DMS79 (cell line): ENCODE measurements at regions not wholly inside any gene's neighbourhood (a gene's known extent, or its start where the extent isn't known, plus 50 kb on each side); places are given as distances from the start of the nearest gene placed in this dataset.

ENCODE experiments used
- DNase-seq: peaks from one replicate; lab custom pipeline; 2025; lab: John Stamatoyannopoulos, UW

GRCh38 chr12:60251091-60251490 is 655.3 kb downstream of the SLC16A7 start:
- no peak for DNase-seq

- no peak for DNase-seq
Measured at GRCh38 chr12:60252359-60253096, 656.7 kb downstream of the SLC16A7 start.

- no peak for DNase-seq
Measured at GRCh38 chr12:60255044-60255443, 659.2 kb downstream of the SLC16A7 start.

DNA sequence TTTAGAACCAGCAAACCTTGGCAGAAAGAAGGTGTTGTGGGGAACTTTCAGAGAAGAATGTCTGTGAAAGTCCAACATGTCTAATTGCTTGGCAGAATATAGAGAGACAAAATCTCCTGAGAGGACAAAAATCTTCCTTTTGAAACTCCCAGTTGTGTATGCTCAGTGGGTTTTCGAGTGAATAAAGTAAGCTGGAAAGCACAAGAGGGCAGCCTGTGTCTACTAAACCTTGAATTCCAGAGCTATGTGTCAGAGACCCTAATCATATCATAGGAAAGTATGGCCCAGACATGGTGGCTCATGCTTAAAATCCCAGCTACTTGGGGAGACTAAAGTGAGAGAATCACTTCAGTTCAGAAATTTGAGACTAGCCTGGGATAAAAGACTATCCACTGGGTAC is 661.2 kb downstream of the SLC16A7 start:
- no peak for DNase-seq

DNA sequence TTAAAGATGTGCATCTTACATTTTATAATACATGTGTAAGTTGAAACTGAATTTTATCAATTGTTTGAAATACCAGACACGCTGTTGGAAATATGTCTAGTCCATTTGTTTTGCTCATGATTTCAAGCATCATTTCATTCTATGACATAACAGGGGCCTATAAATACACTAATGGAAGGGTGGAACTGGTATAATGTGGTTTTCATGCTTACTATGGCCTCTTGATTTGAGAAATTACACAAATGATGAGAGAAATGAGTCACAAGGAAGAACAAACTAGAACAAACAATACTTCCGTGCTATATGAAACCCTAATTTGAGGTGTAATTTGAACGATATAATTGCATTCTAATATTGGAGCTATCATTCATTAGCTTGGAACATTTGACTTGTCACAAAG is 663.4 kb downstream of the SLC16A7 start:
- DNase-seq: no peak

- DNase-seq: no peak
Measured at GRCh38 chr12:60262378-60262777, 666.5 kb downstream of the SLC16A7 start.

DNA sequence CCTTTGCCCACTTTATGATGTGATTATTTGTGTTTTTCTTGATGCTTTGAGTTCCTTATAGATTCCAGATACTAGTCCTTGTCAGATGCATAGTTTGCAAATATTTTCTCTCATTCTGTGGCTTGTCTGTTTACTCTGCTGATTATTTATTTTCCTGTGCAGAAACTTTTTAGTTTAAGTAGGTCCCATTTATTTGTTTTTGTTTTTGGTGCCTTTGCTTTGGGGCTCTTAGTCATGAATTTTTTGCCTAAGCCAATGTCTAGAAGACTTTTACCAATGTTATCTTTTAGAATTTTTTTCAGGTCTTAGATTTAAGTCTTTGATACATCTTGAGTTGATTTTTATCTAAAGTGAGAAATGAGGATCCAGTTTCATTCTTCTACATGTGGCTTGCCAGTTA is 667.3 kb downstream of the SLC16A7 start:
- no peak for DNase-seq

GRCh38 chr12:60263836-60264493 is 668.1 kb downstream of the SLC16A7 start:
- no peak for DNase-seq

DNA sequence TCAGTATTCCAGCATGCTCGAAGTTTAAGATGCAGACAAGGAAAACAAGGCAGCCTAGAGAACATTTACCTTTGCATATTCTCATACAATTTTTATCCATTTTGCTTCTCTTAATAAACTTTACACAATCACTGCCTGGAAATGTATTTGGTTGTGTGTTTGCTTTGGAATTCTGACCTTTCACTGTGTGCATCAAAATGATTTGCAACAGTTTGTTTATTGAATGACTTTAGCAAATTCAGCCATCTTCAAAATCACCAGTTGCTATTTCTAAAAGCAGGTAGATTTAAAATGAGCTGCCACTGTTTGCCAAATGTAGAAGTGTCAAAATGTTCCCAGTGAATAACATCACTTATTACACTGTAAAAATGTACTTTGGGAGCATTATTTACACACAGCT is 669.9 kb downstream of the SLC16A7 start:
- DNase-seq: no peak

- no peak for DNase-seq
Measured at GRCh38 chr12:60266381-60266852, 670.6 kb downstream of the SLC16A7 start.

- no peak for DNase-seq
Measured at GRCh38 chr12:60269611-60270269, 673.9 kb downstream of the SLC16A7 start.

DNA sequence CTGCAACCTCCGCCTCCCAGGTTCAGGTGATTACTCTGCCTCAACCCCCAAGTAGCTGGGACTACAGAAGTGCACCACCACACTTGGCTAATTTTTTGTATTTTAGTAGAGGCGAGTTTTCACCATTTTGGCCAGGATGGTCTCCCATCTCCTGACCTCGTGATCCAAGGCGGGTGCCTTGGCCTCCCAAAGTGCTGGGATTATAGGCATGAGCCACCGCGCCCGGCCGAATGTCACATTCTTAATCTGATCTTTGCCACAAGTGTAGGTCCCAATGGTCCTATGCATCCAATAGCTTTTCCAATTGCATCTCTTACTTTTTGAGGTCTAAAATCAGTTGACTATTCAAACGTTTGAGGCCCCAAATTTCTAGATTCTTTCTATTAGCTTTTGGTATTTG is 676.0 kb downstream of the SLC16A7 start:
- DNase-seq: no peak

GRCh38 chr12:60278209-60278608 is 682.4 kb downstream of the SLC16A7 start:
- DNase-seq: no peak

GRCh38 chr12:60279221-60279620 is 683.4 kb downstream of the SLC16A7 start:
- no peak for DNase-seq

DNA sequence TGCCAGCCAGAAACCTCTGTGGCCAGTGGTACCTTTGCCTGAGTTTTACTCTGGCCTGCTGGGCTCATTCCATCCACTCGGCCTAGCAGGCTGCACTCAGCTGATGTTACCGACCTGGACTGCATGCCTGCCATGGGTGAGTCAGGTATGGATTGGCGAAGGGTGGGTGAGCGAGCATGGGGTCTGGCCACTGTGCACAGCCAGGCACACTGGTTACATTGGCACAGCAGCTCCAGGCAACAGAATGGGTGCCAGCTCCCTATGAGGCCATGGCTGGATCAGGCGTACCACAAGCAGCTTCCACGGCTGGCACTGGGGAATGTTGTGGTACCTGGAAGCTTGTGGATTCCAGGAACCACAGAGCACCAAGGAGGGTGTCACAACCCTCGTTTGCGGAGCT is 685.7 kb downstream of the SLC16A7 start:
- DNase-seq: no peak

GRCh38 chr12:60290532-60290931 is 694.7 kb downstream of the SLC16A7 start:
- DNase-seq: no peak

DNA sequence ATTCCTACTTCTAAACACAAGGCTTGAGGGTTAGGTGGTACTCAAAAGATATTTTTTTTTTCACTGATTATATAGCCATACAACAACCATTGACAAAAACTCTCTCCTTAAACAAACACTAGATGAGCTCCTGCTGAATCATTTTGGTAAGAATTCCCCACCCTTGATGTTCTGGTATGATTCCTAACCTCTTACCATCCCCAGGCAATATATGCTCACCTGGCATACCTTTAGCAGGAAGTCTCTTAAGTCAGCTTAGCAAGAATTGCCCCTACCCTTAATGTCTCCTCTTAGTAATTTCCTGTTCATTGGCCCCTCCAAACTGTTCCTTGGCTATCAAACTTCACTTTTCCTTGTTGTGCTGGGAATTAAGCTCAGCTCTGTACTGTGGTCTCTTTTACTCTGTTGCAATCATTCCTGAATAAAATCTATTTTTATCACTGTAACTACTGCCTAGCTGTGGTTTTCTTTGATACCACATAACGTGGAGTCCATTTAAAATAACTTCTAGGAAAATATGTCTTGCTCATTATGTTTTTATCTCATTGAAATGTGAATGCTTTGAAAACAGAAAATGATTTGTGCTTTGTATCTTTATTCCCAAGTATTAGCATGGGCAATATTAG is 712.6 kb downstream of the SLC16A7 start:
- no peak for DNase-seq

DNA sequence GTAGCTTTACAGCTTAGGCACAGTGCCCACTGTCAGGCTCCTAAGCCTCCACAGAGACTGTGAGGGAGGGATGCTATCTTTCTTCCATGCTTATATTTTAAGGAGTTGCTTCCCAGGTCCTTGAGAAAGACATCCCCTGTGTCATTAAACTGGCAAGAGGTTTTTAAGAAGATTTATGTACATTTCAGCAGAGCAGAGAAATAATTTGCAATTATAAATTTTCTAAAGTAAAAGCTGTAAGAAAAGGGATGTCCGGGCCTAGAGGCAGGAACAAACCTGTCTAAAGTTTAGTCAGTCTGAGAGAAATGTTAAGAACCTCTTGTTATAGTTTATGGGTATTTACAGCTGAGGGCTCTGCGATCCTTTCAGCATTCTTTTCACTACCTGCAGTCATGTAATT is 716.1 kb downstream of the SLC16A7 start:
- no peak for DNase-seq

- DNase-seq: no peak
Measured at GRCh38 chr12:60317361-60317760, 721.5 kb downstream of the SLC16A7 start.

DNA sequence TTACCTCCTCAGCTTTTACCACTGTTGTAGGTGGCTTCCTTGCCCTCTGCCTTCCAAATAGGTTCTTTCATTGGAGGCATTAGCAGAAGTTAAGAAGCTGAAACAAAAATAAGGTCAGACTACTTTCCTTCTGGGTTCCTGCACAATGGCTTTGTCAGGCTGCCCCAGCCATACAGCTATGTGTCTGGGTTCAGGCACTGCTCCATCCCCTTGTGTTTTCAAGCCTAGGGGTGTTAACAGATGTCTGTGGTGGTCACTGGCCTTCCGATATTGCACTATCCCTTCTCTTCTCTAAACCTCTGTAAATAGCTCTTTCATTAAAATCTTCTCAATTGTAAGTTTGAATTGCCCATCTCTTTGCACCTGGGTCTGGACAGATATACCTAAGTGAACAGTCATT is 728.9 kb downstream of the SLC16A7 start:
- DNase-seq: no peak

- no peak for DNase-seq
Measured at GRCh38 chr12:60333461-60333860, 737.6 kb downstream of the SLC16A7 start.

DNA sequence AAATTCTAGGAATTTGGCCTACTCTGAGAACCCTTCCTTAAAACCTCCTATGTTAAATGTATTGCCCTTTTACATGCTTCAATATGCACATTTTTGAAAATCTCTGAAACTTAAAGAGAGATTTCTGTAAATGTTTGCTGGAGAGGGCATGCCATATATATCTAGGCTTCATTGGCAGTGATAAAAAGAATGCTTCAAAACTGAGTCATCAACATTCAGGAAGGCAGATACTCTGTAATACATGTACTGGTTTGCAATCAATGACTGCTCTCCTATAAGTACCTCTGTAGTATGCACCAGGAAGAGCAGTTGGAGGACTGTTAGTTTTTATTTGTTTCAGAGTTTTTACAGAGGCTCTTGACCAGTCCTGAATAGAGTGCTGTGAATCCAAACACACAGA is 739.9 kb downstream of the SLC16A7 start:
- no peak for DNase-seq
